HG03159 (cell line): ENCODE measurements at regions not wholly inside any gene's neighbourhood (a gene's known extent, or its start where the extent isn't known, plus 50 kb on each side); places are given as distances from the start of the nearest gene placed in this dataset.
"Not testable (repeated sequence)": the region's sequence is repeated elsewhere in the genome, so short reads cannot be mapped to it uniquely, and the experiment has no call there.

Experiments
- ATAC-seq: cut with Tn5 transposase; IDR thresholded peaks from one replicate; pipeline ENCODE4 v1.9.1; 2021; ENCODE audit warnings: mild to moderate bottlenecking, moderate library complexity; ENCODE audit not compliant: unreplicated experiment

DNA sequence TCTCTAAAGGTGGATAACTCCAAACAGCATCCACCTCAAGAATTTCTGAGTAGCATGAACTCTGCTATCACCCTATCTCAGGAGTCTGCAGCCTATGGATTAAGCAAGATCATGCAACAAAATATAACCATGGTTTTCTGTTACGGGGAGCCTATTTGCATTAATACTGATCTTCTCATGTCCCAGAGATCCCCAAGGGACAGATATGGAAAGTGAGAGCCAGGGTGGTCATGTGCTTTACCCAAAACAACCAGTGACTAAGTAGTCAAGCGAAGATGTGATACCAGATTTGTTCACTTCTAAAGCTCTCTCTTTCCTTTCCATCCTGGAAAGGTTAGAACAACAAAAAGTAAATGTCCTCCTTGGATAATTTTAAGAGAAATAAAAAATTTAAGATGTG is 125.1 kb downstream of the PRRX1 start:
- no peak for ATAC-seq

DNA sequence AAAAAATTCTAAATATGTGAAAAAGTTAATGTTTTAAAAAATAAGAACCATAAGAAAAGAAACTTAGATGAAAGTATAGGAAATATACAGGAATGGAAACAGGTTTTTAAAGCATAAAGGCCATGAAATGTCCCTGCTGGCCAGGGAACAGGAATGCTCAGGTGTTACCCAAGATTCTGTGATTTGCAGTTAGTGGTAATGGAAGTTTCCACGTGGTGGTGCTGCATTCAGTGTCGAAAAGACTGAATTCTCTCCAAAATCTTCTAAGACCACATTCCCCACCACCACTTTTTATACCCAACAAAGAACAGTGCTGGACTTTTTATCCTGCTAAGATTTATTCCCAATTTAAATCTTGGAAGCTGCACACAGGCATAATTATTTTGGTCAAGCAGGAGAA is 126.2 kb downstream of the PRRX1 start:
- no peak for ATAC-seq

DNA sequence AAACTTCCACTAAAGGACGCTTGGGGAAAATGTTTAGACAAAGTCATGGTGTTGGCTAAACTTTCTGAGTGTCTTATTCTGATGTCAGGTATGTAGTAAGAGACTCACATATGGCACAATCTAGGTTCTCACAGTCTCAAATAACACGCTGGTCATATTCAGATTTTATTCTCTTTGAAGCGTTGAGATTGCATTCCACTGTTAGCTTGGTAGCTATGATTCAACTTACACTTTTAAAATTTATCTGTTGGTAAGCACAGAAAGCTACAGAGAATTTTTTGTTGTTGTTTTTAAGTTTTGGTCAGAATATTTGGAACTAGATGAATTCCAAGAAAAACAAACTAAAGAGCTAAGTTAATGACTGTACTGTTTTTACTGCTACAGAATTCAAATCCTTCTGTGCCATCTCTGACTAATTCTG is 126.7 kb downstream of the PRRX1 start:
- ATAC-seq = no peak

DNA sequence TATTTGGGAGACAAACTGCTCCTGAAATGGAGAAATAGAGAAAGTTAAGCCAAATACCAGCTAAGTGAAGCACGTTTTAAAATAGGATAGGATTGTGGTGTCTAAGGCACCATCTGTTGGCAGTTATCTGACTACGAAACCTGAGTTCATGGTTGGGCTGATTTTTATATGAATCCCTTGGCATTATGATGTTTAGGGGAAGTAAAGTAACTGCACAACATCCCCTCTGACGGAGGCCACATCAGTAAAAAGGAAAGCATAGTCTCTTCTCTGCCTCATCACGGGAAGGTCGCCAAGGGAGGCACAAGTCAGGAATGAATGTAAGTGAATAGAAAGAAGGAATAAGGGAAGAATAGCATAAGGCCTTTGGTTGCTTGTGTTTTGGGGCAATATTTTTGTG is 128.0 kb downstream of the PRRX1 start:
- no peak for ATAC-seq

DNA sequence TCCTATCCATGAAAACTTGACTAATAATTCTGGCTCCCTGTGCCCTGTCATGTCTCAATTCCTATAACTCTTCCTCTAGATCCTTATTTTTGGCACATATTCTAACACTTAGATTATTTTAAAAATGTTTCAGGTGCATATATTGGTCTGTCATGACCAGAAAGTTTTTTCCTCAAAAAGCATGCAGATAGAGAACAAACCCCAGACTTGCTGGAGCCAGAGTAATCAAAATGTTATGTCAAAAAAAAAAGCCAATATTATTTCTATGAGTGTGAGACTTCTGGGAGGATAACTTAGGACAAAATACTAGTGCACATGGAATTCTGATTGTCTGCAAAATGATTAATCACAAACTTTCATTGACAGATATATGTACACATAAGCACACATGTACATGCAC is 135.1 kb upstream of the MROH9 start:
- ATAC-seq = no peak

DNA sequence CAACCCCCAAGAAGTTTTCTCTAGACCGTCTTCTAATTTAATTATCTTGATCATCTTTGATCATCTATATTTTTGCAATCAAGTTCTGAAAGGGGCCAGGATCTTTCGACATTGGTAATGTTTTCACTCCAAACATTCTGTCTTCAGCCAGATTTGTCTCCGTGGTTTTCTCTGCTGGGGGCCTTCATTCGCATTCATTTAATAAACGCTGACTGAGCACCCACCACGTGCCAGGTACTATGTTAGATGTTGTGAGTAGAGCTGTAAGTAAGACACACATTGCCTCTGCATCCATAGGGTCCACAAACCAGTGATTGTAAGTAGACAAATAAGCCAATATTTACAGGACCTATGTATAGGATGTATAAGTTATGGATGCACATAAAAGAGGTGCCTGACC is 134.5 kb upstream of the MROH9 start:
- ATAC-seq = no peak

DNA sequence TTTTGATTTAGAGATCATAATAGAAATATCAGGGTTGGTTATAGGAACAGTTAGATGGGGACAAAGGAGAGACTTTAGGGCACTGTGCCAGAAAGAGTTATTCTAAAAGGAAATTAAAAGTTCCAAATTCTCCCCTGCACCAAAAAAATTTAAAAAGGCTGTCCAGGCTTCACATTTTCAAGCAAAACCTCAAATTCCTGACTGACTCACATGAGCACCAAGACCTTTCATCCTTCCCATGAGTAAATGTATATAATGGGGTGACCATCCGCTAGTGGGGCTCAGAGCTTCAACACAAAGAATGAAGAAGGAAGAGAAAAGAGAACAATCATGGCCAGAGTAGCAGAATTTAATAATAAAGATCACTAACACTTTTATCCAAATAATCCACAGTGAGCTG is 131.6 kb upstream of the MROH9 start:
- ATAC-seq = no peak

DNA sequence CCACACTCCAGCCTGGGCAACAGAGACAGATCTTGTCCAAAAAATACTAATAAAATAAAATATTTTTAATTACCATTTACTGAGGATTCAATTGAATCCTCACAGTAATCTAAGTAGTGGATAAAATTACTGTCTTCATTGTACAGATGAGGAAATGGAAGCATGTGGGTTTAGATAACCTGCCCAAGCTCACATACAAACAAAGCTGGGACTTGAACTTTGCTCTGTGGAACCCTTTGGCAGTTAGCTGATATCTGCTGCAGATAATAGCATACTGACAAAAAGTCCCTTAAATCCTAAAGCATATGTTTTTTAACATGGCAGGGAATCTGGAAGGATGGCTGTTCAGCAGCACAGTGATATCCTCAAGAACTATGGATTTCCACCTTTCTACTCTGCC is 130.9 kb upstream of the MROH9 start:
- no peak for ATAC-seq

DNA sequence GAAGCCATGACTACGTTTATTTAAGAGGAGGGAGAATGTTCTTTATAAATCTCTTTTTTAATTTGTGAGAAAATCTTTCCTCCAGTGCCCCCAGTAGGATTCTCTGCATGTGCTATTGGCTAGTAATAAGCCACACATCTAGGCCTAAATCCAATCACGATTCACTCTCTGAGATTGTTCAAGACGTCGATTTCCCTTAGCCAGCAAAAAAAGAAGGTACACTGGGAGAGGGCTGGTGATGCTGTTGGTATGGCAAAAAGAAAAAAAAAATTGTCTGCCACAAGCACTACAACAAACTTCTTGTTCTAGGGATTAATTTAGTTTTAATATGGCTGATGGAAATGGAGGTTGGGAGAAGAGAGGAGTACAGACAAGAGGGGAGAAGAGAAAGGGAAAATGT is 130.5 kb upstream of the MROH9 start:
- ATAC-seq = no peak

DNA sequence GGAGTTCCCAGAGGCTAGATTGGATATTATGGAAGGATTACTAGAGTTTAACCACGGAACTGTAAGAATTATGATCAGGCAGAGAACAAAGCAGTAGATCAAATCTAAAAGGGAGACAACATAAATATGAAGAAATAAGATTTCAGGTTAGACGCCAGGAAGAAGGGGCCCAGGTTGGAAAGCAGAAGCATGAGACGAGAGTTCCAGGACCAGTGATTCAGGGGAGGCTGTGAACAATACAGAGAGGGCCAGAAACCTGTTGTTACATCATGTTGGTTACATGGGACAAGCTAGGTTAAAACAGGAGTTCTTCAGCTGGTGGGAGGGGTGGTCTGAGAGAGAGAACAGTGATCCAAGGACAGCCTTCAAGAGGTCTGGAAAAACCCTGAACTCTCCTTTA is 128.4 kb upstream of the MROH9 start:
- no peak for ATAC-seq

DNA sequence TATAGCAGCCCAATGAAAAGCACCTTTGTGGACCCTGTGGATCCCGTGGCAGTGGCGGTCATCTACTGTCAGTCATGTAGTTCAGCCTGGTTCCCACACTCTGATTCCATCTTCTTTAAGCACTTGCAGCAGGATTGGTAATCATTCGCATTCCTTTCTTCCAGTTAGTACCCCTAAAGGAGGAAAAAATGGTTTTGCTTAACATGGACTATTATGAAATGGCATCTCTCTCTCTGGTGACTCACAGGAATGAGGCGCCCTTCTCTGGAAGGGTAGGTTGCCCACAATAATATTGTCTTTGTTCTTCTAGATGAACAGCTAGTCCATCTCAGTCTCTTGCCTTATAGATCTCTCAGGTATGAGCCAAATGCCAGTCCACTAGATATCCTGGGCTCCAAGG is 127.9 kb upstream of the MROH9 start:
- no peak for ATAC-seq

DNA sequence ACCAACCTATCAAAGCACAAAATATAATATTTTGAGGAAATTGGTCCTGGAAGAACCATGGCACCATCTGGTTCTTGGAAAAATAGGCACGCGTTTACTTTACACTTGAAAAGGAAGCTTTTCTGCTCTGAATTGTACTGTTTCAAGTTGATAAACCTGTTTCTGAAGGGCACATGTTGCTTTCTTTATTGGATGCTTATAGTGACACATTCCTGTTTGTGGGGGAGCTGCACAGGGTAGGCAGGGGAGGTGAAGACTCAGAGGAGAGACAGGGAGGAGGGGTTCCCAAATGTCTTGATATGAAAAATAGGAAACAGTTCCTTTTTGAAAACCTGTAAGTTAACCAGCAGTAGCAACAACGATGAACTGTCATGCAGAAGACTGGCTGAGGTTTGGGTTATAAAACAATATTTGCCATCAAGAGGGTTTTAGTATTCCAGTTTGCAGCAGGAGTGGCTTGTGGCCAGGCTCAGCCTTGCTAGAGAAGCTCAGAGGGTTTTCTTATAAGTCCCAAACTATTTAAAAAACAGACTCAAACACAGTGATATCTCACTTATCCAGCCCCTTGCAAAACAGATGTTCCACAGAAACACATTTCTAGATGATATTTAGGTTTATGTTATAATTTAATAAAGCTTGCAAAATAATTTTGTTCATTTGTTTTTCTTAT is 127.0 kb upstream of the MROH9 start:
- ATAC-seq = no peak

DNA sequence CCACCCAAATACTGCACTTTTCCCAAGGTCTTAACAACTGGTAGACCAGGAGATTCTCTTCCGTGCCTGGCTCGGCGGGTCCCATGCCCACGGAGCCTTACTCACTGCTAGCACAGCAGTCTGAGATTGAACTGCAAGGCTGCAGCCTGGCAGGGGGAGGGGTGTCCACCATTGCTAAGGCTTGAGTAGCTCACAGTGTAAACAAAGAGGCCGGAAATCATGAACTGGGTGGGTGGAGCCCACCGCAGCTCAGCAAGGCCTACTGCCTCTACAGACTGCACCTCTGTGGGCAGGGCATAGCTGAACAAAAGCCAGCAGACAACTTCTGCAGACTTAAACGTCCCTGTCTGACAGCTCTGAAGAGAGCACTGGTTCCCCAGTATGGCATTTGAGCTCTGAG is 124.3 kb upstream of the MROH9 start:
- not testable (repeated sequence) for ATAC-seq

DNA sequence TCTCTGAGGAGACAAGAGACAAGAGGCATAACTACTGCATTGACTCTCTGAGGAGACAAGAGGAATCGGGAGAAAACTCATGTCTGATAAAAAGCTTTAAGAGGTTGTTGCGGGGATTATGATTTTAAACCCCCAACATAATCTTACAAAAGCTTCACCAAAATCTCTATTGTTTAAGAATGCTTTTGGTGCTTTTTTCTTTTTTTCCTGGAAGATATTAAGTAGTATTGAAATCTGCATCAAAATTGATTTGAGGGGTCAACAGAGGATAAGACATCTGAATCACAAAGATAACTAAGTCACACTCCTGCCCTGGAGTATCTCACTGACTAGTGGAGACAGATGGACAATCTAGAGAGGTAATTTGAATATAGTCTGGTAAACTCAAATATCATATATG is 115.6 kb upstream of the MROH9 start:
- no peak for ATAC-seq

DNA sequence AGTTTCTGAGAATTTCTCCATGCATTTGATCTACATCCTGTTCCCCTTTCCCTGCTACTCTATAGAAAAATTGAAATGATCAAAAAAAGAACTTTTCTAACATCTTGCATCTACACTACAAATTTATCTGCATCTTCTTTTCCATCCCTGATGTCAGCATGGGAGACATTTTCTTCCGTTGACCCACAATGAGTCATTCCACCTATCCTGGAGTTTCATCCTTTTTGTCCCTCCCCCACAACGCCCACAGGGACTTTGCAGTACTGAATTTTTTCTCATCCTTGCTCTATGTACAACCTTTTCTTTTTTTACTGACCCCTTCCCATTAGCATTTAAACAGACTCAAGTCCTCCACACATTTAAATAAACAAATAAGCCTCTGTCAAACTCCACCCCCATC is 112.2 kb upstream of the MROH9 start:
- no peak for ATAC-seq

DNA sequence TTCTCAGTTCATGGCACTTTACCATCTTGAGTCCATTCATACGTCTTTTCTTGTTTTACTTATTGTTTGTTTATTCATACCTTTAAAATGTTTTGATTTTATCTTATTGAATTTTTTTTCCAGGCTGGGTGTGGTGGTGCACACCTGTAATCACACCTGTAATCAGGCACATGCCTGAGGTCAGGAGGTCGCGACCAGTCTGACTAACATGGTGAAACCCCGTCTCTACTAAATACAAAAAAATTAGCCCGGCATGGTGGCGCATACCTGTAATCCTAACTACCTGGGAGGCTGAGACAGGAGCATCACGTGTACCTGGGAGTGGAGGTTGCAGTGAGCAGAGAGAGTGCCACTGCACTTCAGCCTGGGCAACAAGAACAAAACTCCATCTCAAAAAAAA is 104.1 kb upstream of the MROH9 start:
- no peak for ATAC-seq

DNA sequence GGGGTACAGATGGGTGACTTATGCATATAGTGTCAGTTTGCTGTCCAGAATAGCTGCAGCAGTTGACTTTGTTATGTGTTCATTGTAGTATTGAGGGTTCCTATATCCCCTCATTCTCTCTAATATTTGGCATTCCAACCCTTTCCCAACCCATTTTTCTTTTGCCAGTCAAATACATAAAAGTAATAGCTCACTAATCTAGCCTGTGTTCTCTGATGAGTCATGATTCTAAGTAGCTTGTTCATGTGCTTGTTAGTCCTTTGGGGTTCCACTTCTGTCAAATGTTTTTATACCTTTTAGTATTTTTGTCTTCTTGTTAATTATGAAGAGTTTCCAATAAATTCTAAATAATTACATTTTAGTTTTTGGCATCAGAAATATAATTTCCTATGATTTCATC is 99.2 kb upstream of the MROH9 start:
- no peak for ATAC-seq

DNA sequence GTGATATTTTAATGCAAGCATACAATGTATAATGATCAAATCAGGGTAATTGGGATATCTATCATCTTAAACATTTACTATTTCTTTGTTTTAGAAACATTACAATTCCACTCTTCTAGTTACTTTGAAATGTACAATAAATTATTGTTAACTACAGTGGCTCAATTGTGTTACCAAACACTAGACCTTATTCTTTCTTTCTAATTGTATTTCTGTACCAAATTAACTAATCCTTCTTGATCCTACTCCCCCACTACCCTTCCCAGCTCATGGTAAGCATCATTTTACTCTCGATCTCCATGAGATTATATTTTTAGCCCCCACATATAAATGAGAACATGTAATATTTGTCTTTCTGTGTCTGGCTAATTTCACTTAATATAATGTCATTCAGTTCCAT is 95.0 kb upstream of the MROH9 start:
- no peak for ATAC-seq

DNA sequence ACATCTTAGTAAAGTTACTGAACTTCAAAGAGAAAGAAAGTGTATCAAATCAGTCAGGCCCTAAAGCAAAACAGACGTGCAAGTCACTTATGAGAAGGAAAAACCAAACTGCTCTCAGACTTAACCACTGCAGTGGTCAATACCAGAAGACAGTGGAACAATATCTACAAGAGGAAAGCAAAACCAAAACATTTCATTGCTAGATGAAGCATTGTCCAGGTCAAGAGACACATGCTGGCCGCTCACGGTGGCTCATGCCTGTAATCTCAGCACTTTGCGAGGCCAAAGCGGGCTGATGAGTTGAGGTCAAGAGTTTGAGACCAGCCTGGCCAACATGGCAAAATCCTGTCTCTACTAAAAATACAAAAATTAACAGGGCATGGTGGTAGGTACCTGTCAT is 82.0 kb upstream of the MROH9 start:
- ATAC-seq = peak; percentile 83

DNA sequence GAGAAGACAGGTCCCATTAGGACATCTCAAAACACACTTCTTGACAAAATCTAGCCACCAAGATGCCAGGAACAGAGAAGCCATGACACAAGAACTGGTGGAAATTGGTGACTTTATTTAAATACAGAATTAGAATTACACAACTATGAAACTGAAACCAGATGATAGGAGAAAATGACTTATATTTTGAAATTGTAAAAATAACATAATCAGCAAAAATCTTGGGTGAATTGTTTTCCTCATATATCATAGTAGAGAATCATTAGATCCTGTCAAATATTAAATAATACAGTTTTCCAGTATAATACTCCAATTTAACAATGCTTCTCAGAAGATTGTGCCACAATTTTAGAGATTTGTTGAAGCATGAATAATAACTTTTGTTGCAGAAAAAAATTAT is 81.5 kb upstream of the MROH9 start:
- ATAC-seq = peak; percentile 17

DNA sequence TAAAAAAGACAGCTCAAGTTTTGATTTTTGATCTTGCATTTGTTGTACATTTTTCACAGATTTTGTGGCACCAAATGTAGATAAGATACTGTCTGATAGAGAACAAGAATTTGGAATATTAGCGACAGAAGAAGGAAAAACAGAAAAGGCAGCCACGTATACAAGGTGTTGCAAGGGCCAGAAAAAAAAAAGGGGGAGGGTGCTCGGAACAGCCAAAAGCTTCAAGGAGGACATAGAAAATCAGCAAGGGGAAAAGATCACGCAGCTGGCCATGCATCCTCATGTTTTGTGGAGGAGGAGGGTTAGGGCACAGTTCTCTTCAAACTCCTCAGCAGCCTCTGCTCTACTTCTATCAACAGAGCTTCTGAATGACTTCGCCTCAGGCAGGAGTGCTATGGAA is 80.7 kb upstream of the MROH9 start:
- ATAC-seq = no peak

DNA sequence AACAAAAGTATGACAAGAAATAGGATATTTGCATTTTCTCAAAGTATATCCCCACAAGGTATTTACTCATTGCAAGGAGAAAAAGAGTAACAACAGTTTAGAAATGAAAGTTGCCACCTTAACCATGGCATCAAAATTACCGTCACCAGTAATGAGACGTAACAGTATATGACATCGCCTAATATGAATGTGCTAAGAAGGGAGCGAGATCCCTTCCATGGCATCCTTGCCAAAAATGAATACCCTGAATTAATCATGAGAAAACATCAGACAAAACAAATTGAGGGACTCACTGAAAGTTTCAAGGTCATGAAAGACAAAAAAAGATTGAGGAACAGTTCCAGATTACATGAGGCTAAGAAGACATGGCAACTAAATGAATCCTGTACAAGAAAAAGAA is 78.9 kb upstream of the MROH9 start:
- ATAC-seq = no peak

DNA sequence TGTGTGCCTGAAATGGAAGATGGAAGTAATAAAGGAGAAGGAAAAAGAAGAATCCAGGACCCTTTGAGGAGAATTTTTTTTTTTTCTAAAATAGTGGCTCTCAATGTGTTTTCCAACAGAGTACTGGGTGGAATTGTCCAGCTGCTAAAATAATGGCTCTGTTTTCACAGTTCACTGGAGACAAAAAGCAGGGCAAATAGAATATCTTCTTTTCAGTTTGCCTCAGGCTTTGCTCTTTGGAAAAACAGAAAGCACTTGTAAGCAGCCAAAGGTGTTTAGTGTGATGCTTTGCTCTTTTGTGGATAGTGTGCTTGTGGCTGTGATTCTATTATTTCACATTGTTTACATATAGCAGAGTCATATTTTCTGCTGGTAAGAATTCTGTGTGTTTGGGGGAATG is 77.4 kb upstream of the MROH9 start:
- no peak for ATAC-seq

DNA sequence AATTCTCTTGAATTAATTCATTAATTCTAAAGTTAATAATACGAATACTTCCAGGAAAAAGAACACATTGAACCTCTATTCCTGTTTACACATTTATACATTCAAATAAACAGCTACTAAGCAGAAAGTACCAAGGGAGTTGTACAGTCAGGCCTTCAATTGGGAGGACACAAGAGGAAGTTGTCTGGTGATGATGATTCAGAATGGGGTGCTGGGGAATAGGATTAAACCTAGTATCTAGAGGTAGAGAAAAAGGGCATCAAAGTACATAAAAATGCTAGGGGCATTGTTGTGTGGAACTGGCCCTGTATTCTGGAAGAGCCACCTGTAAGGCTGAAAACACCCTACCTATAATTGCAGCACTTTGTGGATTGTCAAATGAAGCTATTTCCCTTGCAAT is 71.7 kb upstream of the MROH9 start:
- no peak for ATAC-seq
